GM23338 (cell line): ENCODE measurements at regions not wholly inside any gene's neighbourhood (a gene's known extent, or its start where the extent isn't known, plus 50 kb on each side); places are given as distances from the start of the nearest gene placed in this dataset.

Experiments used
- ATAC-seq: fragments of 200-7000 bp; cut with Tn5 transposase; 3 replicates; pipeline ENCODE4 v1.9.1; 2020
- DNase-seq: peaks from one replicate; pipeline ENCODE4 v3.0.0-alpha.2; 2015; ENCODE audit warnings: low spot score
- H2AFZ ChIP-seq: fragments of 200-600 bp; sonication (generic); 2 replicates; pipeline ENCODE4 v1.8.0; 2016; ENCODE audit warnings: antibody characterized with exemption, mild to moderate bottlenecking, moderate library complexity
- H3F3A ChIP-seq: fragments of 200-600 bp; sonication (generic); replicated peaks from 2 replicates; pipeline ENCODE4 v1.8.0; 2017; ENCODE audit warnings: antibody characterized with exemption, mixed run types, low read depth
- H3K27ac ChIP-seq: fragments of 200-600 bp; sonication (generic); 2 replicates; pipeline ENCODE4 v1.6.1; 2016; ENCODE audit warnings: low read depth
- H3K27me3 ChIP-seq: fragments of 200-600 bp; sonication (generic); 2 replicates; pipeline ENCODE4 v1.8.0; 2016; ENCODE audit warnings: mild to moderate bottlenecking, mixed run types, moderate library complexity; ENCODE audit not compliant: insufficient read depth
- H3K36me3 ChIP-seq: fragments of 200-600 bp; sonication (generic); 2 replicates; pipeline ENCODE4 v1.8.0; 2016; ENCODE audit warnings: mild to moderate bottlenecking; ENCODE audit not compliant: insufficient read depth
- H3K4me1 ChIP-seq: fragments of 200-600 bp; sonication (generic); 2 replicates; pipeline ENCODE4 v1.8.0; 2016; ENCODE audit warnings: mild to moderate bottlenecking, moderate library complexity; ENCODE audit not compliant: insufficient read depth
- H3K4me2 ChIP-seq: fragments of 200-600 bp; sonication (generic); 2 replicates; pipeline ENCODE4 v1.7.1; 2017; ENCODE audit warnings: mixed run types
- H3K4me3 ChIP-seq: fragments of 200-600 bp; sonication (generic); 2 replicates; pipeline ENCODE4 v1.6.1; 2016; ENCODE audit warnings: mixed run types
- H3K79me2 ChIP-seq: fragments of 200-600 bp; sonication (generic); replicated peaks from 2 replicates; pipeline ENCODE4 v1.8.0; 2017; ENCODE audit warnings: mild to moderate bottlenecking; ENCODE audit not compliant: insufficient read depth
- H3K9me2 ChIP-seq: fragments of 200-600 bp; sonication (generic); 2 replicates; pipeline ENCODE4 v1.8.0; 2017; ENCODE audit not compliant: insufficient read depth
- H4K20me1 ChIP-seq: fragments of 200-600 bp; sonication (generic); replicated peaks from 2 replicates; pipeline ENCODE4 v1.8.0; 2017; ENCODE audit warnings: mild to moderate bottlenecking; ENCODE audit not compliant: insufficient read depth
- H3K27ac Mint-ChIP-seq: 2 replicates; pipeline ENCODE4 v1.8.0; 2020; ENCODE audit warnings: inconsistent platforms, mild to moderate bottlenecking, moderate library complexity, mixed read lengths
- H3K27me3 Mint-ChIP-seq: 3 replicates; pipeline ENCODE4 v1.8.0; 2022; ENCODE audit warnings: low read depth, mild to moderate bottlenecking, moderate library complexity, mixed read lengths, inconsistent platforms; ENCODE audit not compliant: insufficient read depth, poor library complexity
- H3K36me3 Mint-ChIP-seq: 3 replicates; pipeline ENCODE4 v1.8.0; 2021; ENCODE audit warnings: low read depth, mild to moderate bottlenecking, inconsistent platforms, moderate library complexity, mixed read lengths
- H3K4me1 Mint-ChIP-seq: 3 replicates; pipeline ENCODE4 v1.8.0; 2020; ENCODE audit warnings: mild to moderate bottlenecking, inconsistent platforms, mixed read lengths
- H3K4me3 Mint-ChIP-seq: 3 replicates; pipeline ENCODE4 v1.8.0; 2021; ENCODE audit warnings: moderate library complexity, mild to moderate bottlenecking, inconsistent platforms, mixed read lengths
- H3K9me3 Mint-ChIP-seq: 3 replicates; pipeline ENCODE4 v1.8.0; 2020; ENCODE audit warnings: moderate library complexity, mild to moderate bottlenecking, inconsistent platforms, mixed read lengths
- EZH2phosphoT487 ChIP-seq: fragments of 200-600 bp; sonication (generic); IDR thresholded peaks from one replicate; pipeline ENCODE4 v1.8.1; 2018; ENCODE audit warnings: antibody characterized with exemption; ENCODE audit not compliant: unreplicated experiment
- JUNB ChIP-seq: IDR thresholded peaks from one replicate; pipeline ENCODE4 v1.6.1; 2016; ENCODE audit warnings: antibody characterized with exemption; ENCODE audit not compliant: unreplicated experiment
- NANOG ChIP-seq: IDR thresholded peaks from 2 replicates; pipeline ENCODE4 v1.6.1; 2016; ENCODE audit warnings: antibody characterized with exemption, borderline replicate concordance
- REST ChIP-seq: IDR thresholded peaks from one replicate; pipeline ENCODE4 v1.6.1; 2018; ENCODE audit warnings: antibody characterized with exemption; ENCODE audit not compliant: unreplicated experiment
- ZNF331 ChIP-seq: fragments of 250-450 bp; sonication (Bioruptor Pico); IDR thresholded peaks from 2 replicates; pipeline ENCODE4 v1.5.0; 2020; ENCODE audit warnings: low read depth, mild to moderate bottlenecking, moderate library complexity
- ZNF462 ChIP-seq: fragments of 250-450 bp; sonication (Bioruptor Pico); IDR thresholded peaks from 2 replicates; pipeline ENCODE4 v1.5.0; 2020; ENCODE audit warnings: mild to moderate bottlenecking, moderate library complexity

DNA sequence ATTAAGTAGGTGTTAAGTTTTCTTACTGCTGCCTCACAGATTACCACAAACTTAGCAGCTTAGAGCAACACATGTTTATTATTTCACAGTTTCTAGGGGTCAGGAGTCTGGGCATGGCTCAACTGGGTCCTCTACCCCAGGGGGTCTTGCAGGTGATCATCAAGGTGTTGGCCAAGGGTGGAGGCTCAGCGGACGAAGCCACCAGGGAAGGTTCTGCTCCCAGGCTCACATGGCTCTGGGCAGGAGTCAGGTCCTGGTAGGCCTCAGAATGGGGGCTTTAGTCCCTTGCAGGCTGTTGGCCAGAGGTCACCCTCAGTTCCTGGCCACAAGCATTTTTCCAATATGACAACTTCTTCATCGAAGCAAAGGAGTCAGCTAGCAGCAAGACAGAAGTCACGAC lies 362.5 kb downstream of the PREX1 start (continued):
- TF ChIP-seq ZNF462 (CRISPR knock-in tag) (no peak), ZNF331 (CRISPR knock-in tag) (no peak)

DNA sequence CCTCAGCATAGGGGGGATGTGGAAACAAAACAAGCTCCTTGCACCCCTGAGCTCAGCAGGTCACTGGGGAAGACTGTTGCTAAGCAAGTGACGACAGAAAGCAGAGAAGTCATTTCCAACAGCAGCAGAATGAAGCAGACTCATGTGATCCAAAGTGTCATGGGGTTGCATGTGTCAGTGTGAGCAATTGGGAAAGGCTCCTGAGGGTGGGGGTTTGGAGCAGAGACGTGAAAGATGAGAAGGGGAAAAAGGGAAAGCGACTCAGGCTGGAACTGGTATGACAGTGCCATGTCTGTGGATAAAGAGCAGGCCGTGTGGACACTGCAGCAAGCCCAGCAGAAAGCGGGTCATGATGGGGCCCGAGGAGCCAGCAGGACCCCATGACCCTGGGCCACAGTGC lies 363.9 kb downstream of the PREX1 start:
- peaks cover 19% of the 10 kb centered on the region for H3K4me1 Mint-ChIP-seq
- Histone ChIP-seq H3K79me2 (no peaks in the 10 kb centered on the region), H3K27me3 (no peaks in the 10 kb centered on the region), H3K27ac (no peak overlapping the region), H3K36me3 (no peaks in the 10 kb centered on the region), H3K9me2 (no peaks in the 10 kb centered on the region), H2AFZ (no peak overlapping the region), H3K4me1 (peaks cover 10% of the 10 kb centered on the region), H3K4me2 (no peak overlapping the region), H4K20me1 (no peaks in the 10 kb centered on the region), H3K4me3 (no peak overlapping the region), H3F3A (no peaks in the 10 kb centered on the region)
- no peak for TF ChIP-seq EZH2phosphoT487
- no peak for TF ChIP-seq NANOG
- no peak for TF ChIP-seq REST
- no peak for TF ChIP-seq JUNB
- ATAC-seq (no peak), DNase-seq (no peak)
- peaks cover 6% of the 10 kb centered on the region for H3K27me3 Mint-ChIP-seq
- no peak overlapping the region for H3K27ac Mint-ChIP-seq
- H3K36me3 Mint-ChIP-seq, result peaks cover 4% of the 10 kb centered on the region; the same call in 2 of the 3 replicates
- no peak overlapping the region for H3K4me3 Mint-ChIP-seq
- peaks cover 8% of the 10 kb centered on the region for H3K9me3 Mint-ChIP-seq
